Ishikawa (cell line): ENCODE measurements at regions not wholly inside any gene's neighbourhood (a gene's known extent, or its start where the extent isn't known, plus 50 kb on each side); places are given as distances from the start of the nearest gene placed in this dataset.
A peak's percentile ranks its signal among the peaks of the same experiment; 100 is the strongest.

Experiments used
- CEBPB ChIP-seq: IDR thresholded peaks from 2 replicates; pipeline ENCODE4 v1.6.1; 2012
- CREB1 ChIP-seq: IDR thresholded peaks from 2 replicates; pipeline ENCODE4 v1.6.1; 2012; ENCODE audit warnings: low read depth
- EGR1 ChIP-seq: IDR thresholded peaks from 2 replicates; pipeline ENCODE4 v1.6.1; 2012
- EP300 ChIP-seq: IDR thresholded peaks from 2 replicates; pipeline ENCODE4 v1.6.1; 2012; ENCODE audit warnings: borderline replicate concordance
- NFIC ChIP-seq: IDR thresholded peaks from 2 replicates; pipeline ENCODE4 v1.6.1; 2012
- RAD21 ChIP-seq: IDR thresholded peaks from 2 replicates; pipeline ENCODE4 v1.6.1; 2012; ENCODE audit warnings: low read depth
- TAF1 ChIP-seq: IDR thresholded peaks from 2 replicates; pipeline ENCODE4 v1.6.1; 2012; ENCODE audit warnings: low read depth, mild to moderate bottlenecking
- TEAD4 ChIP-seq: IDR thresholded peaks from 2 replicates; pipeline ENCODE4 v1.6.1; 2012
- YY1 ChIP-seq: IDR thresholded peaks from 2 replicates; pipeline ENCODE4 v1.6.1; 2012; ENCODE audit warnings: low read depth
- ZBTB7A ChIP-seq: IDR thresholded peaks from 2 replicates; pipeline ENCODE4 v1.6.1; 2012; ENCODE audit warnings: low read depth
- TF ChIP-seq, protein P1 (sequence below): IDR thresholded peaks from 2 replicates; pipeline ENCODE4 v1.6.1; 2012
- TF ChIP-seq, protein P2 (sequence below): IDR thresholded peaks from 2 replicates; pipeline ENCODE4 v1.6.1; 2012; ENCODE audit warnings: low read depth, mild to moderate bottlenecking
- TF ChIP-seq, protein P3 (sequence below): IDR thresholded peaks from 2 replicates; pipeline ENCODE4 v1.6.1; 2012

DNA sequence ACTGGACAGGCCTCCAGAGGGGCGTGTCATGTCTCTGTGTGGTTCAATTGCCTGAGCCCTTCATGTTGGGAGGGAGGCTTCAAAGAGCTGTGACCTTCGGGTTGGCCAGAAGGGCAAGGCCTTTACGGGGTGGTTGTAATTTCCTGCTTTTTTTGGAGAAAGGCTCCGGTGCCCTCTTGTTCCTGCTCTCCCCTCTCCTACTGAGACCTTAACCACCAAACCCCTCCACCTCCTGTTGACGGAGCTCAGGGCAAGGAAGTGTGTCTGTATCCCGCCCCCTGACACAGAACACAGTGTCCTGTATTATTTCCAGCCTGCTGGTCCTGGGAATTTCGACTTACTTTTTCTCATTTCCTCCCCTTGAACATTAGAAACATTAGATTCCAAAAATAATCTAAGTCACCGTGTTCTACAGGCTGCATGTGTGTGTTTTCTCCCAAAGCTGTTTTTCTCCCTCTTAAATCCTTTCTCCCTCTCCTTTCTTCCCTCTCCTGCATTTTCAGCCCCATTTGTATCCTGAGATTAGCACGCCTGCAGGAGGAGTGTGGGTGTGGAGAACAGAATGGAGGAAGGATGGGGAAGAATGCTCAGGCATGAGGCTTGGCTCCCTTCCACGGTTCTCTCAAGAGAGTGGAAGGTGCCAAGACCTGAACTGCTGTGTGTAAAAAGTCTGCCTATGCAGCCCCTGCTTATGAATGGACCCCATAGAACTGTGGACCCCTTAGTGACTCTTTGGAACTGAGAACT lies 285.4 kb upstream of the ROPN1 start:
- no peak for TF ChIP-seq EP300

DNA sequence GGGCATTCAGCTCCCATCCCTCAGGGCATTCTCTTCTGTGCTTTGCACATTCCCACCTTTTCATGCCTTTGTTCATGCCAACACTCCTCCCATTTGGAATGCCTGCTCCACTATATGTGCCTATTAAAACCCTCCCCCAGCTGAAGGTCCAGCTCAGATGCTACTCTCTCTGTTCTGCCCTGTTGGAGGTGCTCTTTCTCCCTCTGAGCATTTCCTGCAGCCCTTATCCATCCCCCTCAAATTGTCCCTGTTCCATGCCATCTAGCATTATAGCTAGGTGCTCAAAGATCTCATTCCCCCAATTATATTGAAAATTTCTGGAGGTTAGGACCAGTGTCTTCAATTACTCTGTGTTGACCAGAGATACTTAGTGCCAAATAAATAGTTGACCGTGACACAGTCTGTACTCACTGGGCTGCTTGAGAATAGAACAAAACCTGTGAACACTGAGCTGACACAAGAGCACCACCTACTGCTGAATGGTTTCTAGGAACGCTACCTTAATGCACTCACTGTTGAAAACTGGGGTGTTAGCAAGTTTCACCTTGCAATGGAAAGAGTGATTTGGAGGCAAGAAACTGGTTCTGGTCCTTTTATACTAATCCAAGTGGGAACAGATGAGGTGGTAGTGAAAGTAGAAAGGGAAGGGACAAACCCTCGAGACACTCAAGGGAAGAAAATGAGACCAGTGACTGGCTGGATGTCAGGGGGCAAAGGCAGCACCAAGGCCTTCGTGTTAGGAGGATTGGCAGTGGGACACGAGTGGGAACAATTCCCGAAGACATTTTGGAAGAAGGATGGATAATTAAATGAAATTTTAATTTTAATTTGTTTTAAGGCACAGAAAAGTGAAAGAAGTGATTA lies 289.8 kb upstream of the ROPN1 start:
- TF ChIP-seq CEBPB: no peak
- no peak for TF ChIP-seq EGR1
- TF ChIP-seq, protein P1, sequence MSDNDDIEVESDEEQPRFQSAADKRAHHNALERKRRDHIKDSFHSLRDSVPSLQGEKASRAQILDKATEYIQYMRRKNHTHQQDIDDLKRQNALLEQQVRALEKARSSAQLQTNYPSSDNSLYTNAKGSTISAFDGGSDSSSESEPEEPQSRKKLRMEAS: no peak
- TF ChIP-seq RAD21: peak; percentile 84
- TF ChIP-seq TEAD4: no peak
- TF ChIP-seq EP300: no peak
- no peak for TF ChIP-seq YY1
- TF ChIP-seq NFIC: no peak

DNA sequence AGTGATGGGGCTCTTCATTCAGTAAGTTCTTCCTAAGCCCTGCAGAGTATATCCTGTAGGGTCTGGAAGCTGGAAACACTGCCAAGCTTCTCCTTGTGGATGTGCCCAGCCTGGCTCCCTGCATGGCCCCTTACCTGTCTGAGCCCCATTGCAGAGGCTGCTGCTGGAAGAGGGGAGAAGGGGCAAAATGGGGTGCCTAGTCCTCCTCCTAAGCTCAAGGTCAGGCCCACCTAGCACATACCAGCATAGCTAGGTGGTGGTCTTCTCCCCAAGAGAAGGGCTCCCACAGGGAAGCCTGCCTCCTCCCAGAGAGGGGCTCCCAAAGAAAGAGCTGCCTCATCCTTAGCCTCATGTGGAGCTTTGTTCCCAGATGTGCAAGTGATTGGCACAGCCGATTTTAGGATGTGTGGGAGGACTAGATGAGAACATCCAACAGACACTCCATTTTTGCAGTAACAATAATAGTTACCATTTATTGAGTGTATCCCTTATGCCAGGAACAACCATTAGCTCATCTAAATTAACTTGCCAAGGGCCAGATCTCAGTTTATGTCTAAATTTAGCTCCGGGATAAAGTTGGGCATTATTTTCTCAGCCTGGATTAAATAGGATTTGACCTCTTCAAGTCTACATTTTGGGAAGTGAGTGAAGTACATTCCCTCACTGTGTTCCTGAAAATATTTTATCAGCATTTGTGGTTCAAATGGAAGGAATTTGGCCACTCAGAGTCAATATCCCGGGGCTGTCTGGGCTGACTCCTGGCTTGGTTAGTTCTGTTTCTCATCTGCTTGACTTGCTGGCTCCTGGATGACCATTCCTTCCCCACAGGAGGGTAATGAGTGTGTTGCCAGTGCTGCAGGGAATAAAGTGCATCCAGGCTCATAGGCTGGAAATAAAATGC lies 291.1 kb upstream of the ROPN1 start:
- TF ChIP-seq EP300: no peak
- no peak for TF ChIP-seq YY1
- TF ChIP-seq CEBPB: no peak
- TF ChIP-seq, protein P2, sequence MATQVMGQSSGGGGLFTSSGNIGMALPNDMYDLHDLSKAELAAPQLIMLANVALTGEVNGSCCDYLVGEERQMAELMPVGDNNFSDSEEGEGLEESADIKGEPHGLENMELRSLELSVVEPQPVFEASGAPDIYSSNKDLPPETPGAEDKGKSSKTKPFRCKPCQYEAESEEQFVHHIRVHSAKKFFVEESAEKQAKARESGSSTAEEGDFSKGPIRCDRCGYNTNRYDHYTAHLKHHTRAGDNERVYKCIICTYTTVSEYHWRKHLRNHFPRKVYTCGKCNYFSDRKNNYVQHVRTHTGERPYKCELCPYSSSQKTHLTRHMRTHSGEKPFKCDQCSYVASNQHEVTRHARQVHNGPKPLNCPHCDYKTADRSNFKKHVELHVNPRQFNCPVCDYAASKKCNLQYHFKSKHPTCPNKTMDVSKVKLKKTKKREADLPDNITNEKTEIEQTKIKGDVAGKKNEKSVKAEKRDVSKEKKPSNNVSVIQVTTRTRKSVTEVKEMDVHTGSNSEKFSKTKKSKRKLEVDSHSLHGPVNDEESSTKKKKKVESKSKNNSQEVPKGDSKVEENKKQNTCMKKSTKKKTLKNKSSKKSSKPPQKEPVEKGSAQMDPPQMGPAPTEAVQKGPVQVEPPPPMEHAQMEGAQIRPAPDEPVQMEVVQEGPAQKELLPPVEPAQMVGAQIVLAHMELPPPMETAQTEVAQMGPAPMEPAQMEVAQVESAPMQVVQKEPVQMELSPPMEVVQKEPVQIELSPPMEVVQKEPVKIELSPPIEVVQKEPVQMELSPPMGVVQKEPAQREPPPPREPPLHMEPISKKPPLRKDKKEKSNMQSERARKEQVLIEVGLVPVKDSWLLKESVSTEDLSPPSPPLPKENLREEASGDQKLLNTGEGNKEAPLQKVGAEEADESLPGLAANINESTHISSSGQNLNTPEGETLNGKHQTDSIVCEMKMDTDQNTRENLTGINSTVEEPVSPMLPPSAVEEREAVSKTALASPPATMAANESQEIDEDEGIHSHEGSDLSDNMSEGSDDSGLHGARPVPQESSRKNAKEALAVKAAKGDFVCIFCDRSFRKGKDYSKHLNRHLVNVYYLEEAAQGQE: no peak
- no peak for TF ChIP-seq CREB1

DNA sequence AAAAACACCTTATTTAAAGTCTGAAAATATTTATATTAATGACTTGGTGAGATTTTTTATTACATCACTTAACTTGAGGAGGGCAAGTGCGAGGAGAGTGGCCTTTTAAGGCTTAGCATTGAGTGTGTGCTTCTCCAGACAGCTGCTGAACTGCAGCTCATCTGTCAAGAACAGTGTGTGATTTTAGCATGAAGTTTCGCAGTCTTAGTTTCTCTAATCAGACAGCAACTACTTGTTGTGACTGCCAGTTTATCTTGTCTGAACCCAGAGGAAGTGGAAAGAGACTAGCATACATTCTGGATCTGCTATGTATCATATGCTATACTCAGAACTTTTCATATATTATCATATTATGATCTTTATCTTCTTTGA lies 291.7 kb upstream of the ROPN1 start:
- no peak for TF ChIP-seq CREB1
- no peak for TF ChIP-seq ZBTB7A
- TF ChIP-seq, protein P1: no peak
- TF ChIP-seq CEBPB: no peak
- TF ChIP-seq, protein P3, sequence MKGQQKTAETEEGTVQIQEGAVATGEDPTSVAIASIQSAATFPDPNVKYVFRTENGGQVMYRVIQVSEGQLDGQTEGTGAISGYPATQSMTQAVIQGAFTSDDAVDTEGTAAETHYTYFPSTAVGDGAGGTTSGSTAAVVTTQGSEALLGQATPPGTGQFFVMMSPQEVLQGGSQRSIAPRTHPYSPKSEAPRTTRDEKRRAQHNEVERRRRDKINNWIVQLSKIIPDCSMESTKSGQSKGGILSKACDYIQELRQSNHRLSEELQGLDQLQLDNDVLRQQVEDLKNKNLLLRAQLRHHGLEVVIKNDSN: no peak
- no peak for TF ChIP-seq NFIC
- TF ChIP-seq, protein P2: no peak

DNA sequence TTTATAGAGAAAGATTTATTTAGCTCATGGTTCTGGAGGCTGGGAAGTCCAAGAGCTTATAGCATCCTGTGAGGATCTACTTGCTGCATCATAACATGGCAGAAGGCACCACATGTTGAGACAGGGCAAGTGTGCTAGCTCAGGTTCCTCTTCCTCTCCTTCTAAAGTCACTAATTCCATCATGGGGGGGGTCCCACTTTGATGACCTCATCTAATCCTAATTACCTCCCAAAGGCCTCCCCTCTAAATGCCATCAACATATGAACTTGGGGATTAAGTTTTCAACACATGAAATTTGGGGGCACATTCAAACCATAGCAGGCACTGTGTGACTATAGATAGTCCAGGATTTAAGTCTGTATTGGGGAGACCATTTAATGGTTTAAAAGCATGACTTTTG lies 297.1 kb upstream of the ROPN1 start:
- TF ChIP-seq RAD21 (no peak), CREB1 (no peak), TAF1 (no peak), CEBPB (no peak), YY1 (no peak), NFIC (no peak), EP300 (no peak), ZBTB7A (no peak), TEAD4 (no peak), EGR1 (no peak)
- TF ChIP-seq, protein P1: no peak
- TF ChIP-seq, protein P2: no peak
